NB4 (cell line): ENCODE measurements at regions not wholly inside any gene's neighbourhood (a gene's known extent, or its start where the extent isn't known, plus 50 kb on each side); places are given as distances from the start of the nearest gene placed in this dataset.
A peak's percentile ranks its signal among the peaks of the same experiment; 100 is the strongest.

Experiments
- DNase-seq: peaks from one replicate; pipeline ENCODE4 v3.0.0; 2010; ENCODE audit warnings: low read depth
- H3K4me3 ChIP-seq: one replicate; pipeline ENCODE4 v1.5.1; 2011; ENCODE audit warnings: mild to moderate bottlenecking, low read depth, low read length, moderate library complexity
- MYC ChIP-seq: IDR thresholded peaks from 2 replicates; pipeline ENCODE4 v1.6.1; 2011; ENCODE audit warnings: low read depth, low read length
- POLR2A ChIP-seq: IDR thresholded peaks from 2 replicates; pipeline ENCODE4 v1.6.1; 2011; ENCODE audit warnings: mild to moderate bottlenecking; ENCODE audit not compliant: insufficient read length; ENCODE audit errors: extremely low read depth
- TF ChIP-seq, protein P1 (sequence below): IDR thresholded peaks from one replicate; pipeline ENCODE4 v1.5.1; 2012; ENCODE audit warnings: low read depth, low read length
- TF ChIP-seq, protein P2 (sequence below): IDR thresholded peaks from 2 replicates; pipeline ENCODE4 v1.6.1; 2011; ENCODE audit warnings: low read depth, low read length

DNA sequence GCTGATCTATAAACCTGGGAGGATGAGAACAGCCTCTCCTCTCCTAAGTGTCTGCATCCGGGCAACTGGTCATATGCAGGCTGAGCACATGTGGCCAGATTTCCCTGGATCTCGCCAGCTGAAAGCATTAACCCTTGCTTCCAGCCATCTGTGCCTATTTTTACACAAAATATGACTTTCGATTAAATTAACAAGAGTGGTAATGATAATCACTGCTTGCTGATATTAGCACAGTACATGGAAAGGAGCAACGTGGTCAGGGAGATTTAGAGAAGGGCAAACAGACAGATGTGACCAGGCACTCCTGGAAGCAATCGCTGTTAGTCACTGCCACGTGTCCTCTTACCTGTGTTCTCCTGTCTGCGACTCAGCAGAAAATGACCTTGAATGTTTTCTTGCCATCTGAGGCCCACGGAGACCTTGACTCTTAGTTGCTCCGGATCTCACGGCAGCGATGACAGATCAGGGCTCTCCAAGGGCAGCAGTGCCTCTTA lies 59.5 kb upstream of the NPTX2 start:
- H3K4me3 ChIP-seq: no peak overlapping the region
- TF ChIP-seq POLR2A (no peak), MYC (no peak)
- TF ChIP-seq, protein P1, sequence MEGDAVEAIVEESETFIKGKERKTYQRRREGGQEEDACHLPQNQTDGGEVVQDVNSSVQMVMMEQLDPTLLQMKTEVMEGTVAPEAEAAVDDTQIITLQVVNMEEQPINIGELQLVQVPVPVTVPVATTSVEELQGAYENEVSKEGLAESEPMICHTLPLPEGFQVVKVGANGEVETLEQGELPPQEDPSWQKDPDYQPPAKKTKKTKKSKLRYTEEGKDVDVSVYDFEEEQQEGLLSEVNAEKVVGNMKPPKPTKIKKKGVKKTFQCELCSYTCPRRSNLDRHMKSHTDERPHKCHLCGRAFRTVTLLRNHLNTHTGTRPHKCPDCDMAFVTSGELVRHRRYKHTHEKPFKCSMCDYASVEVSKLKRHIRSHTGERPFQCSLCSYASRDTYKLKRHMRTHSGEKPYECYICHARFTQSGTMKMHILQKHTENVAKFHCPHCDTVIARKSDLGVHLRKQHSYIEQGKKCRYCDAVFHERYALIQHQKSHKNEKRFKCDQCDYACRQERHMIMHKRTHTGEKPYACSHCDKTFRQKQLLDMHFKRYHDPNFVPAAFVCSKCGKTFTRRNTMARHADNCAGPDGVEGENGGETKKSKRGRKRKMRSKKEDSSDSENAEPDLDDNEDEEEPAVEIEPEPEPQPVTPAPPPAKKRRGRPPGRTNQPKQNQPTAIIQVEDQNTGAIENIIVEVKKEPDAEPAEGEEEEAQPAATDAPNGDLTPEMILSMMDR: no peak
- TF ChIP-seq, protein P2, sequence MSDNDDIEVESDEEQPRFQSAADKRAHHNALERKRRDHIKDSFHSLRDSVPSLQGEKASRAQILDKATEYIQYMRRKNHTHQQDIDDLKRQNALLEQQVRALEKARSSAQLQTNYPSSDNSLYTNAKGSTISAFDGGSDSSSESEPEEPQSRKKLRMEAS: no peak

DNA sequence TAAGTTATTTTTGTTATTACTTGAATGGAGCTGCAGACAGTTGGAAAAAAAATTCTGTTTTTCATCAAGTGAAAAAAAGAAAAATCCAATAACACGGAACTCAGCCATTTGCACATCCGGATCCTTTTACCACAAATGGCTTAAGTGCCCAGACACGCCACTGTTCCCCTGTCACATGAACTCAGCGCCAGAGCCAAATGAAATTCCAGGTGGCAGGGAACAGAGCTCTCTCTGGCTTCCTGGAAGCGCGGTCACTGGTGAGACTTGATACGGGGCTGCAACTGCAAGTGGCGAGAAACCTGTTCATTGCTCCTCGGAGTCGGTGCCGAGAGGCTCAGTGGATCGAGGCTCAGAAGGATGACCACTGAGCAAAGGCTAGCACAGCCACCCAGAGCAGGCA lies 60.8 kb upstream of the NPTX2 start:
- H3K4me3 ChIP-seq: no peak overlapping the region
- no peak for DNase-seq
- TF ChIP-seq POLR2A: no peak
- no peak for TF ChIP-seq MYC
- TF ChIP-seq, protein P1: no peak
- TF ChIP-seq, protein P2: no peak

More for the DNA sequence above, 59.5 kb upstream of the NPTX2 start:
- DNase-seq: no peak

DNA sequence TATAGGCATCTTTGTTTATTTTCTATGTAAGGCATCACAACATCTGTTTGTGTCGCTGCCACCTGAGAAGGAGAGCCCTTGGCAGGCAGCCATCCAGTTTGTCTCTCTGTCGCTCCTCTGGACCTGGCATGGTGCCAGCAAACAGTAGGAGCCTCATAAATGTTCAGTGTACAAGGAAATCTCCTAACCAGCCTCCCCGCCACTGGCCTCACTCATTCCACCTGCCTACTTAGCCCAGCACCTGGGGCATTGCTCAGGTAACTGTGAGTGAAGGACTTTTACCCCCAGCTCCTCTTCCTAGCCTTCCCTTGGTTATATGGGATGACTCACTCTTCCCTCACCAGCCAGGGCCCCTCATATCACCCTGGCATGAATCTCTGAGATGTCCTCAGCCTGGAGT lies 61.7 kb upstream of the NPTX2 start:
- H3K4me3 ChIP-seq: no peak overlapping the region
- DNase-seq: no peak
- TF ChIP-seq, protein P2: no peak
- TF ChIP-seq POLR2A (no peak), MYC (no peak)
- TF ChIP-seq, protein P1: no peak

DNA sequence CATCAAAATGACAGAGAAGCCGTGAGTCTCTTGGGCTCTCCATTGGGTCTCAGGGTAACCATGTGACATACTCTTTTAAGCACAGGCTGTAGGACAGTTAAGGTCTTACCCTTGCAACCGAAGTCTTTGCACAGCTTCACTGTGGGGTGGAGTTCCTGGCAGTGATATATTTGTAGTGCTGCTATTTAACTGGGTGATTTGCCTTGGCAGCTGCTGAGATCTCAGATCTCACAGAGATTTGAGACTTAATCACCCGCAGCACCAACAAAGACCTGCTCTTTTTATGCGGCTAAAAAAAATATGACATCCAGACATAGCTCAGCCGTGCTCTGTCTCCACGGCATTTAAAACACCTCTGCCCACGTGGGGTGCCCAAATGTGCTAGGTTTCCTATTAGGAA lies 63.4 kb upstream of the NPTX2 start:
- no peak overlapping the region for H3K4me3 ChIP-seq
- DNase-seq: no peak
- TF ChIP-seq MYC (no peak), POLR2A (no peak)
- TF ChIP-seq, protein P1: no peak
- TF ChIP-seq, protein P2: no peak

DNA sequence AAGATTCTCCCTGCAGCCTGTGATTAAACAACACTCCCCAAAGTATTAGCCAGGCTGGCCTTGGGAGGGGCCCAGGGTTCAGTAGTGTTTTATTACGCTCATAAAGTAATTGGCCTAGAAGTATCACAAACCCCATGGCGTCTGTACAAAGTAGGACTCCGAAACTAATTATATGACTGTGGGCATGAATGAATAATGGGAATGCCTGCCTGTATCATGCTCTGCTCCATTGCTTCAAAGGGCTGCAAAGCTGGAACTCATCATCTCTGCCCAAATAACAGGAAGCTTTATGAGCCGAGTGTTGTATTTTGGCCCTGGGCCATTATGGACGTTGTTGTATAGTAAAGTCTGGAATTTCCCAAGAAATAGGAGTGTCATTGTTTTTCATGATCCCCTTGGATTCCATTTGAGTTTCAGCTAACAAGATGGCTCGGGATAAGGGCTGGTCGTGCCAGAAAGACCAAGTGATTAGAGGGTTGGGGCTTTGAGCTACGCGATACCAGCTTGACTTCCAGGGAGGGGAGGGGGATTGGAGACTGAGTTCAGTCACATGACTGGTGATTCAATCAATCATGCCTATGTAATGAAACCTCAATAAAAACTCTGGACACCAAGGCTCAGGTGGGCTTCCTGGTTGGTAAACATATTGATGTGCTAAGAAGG lies 65.3 kb upstream of the NPTX2 start:
- no peak for TF ChIP-seq POLR2A
- DNase-seq: no peak
- H3K4me3 ChIP-seq: no peak overlapping the region

DNA sequence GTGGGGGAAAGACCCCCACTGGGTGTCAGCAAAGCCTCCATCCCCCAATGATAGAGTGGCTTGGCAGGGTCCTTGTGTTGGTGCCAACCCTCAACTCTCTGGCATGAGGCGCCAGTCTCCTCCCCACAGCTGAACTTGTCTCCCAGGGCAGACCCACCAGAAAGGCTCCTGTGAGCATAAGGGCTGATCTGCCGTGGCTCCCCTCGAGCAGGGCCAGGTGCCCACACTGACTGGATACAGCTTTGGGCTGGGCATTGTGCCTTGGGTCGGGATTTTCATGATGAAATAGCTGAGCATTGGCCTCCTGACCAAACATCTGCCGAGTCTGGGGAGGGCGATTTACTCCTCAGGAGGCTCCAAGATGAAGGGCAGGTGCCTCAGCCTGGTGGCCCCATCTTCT lies 68.1 kb upstream of the NPTX2 start:
- no peak overlapping the region for H3K4me3 ChIP-seq
- TF ChIP-seq, protein P2: no peak
- no peak for TF ChIP-seq POLR2A
- TF ChIP-seq, protein P1: no peak
- TF ChIP-seq MYC: no peak
- peak; percentile 12 for DNase-seq
